ENCODE measurements at regions not wholly inside any gene's neighbourhood (a gene's known extent, or its start where the extent isn't known, plus 50 kb on each side); places are given as distances from the start of the nearest gene placed in this dataset.
A peak's percentile ranks its signal among the peaks of the same experiment; 100 is the strongest.

- no peaks in the 10 kb centered on the region for H3K27me3 ChIP-seq (ENCODE audit: control insufficient read depth in 1 of 2, insufficient read depth in 1 of 2, low read length in 2 of 2)
- H2BK5ac ChIP-seq (ENCODE audit: low read depth, low read length, poor library complexity, severe bottlenecking): no peak overlapping the region
- 86% methylated on average over 2 of the region's 2 CpGs for WGBS
Observed at GRCh38 chr5:136642976-136643375, 277.6 kb upstream of the TRPC7 start.

DNA sequence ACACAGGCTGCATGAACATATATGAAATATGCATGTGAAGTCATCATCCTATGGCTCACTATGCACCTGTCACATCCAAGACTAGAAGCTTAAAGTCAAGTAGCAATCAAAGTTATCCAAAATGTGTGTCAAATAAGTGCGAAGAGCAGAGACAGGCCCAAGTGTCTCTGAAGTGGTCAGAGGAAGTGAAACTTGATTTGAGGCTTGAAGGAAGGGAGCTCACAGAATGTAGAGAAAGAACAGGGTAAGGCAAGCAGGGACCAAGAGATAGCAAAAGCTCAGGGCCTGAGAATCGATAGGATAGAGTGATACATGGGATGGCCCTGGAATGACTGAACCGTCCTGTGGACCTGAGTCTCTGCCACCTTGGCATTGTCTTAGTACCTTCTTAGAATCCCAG lies 274.3 kb upstream of the TRPC7 start:
- no peaks in the 10 kb centered on the region for H3K36me3 ChIP-seq (ENCODE audit: control insufficient read depth in 1 of 2, insufficient read depth in 2 of 2, low read depth in 1 of 2, low read length in 2 of 2)
- no peaks in the 10 kb centered on the region for H3K79me1 ChIP-seq (replicated peaks; ENCODE audit: low read length, poor library complexity, severe bottlenecking)
- no peak overlapping the region for H2BK15ac ChIP-seq (ENCODE audit: low read depth, poor library complexity, severe bottlenecking)
- no peak for DNase-seq
- no peak overlapping the region for H3K18ac ChIP-seq (ENCODE audit: low read depth in 1 of 2, low read length in 2 of 2)
- H2BK120ac ChIP-seq (ENCODE audit: low read depth, low read length): no peak overlapping the region
- no peak overlapping the region for H3K14ac ChIP-seq (ENCODE audit: low read length in 2 of 2)
- H3K27me3 ChIP-seq (ENCODE audit: control insufficient read depth in 1 of 2, insufficient read depth in 1 of 2, low read length in 2 of 2): no peaks in the 10 kb centered on the region
- H4K91ac ChIP-seq (ENCODE audit: low read length): no peak overlapping the region
- H3K4me1 ChIP-seq (ENCODE audit: control insufficient read depth, insufficient read depth, low read depth, low read length): no peaks in the 10 kb centered on the region
- no peak overlapping the region for H2AK5ac ChIP-seq (ENCODE audit: low read length, severe bottlenecking)
- H3K9me3 ChIP-seq (ENCODE audit: control insufficient read depth, low read length): no peaks in the 10 kb centered on the region
- H3K27ac ChIP-seq (ENCODE audit: low read length, poor library complexity, severe bottlenecking): no peak overlapping the region
- no peak overlapping the region for H3K4me2 ChIP-seq (ENCODE audit: low read length, poor library complexity, severe bottlenecking)
- no peak overlapping the region for H4K8ac ChIP-seq (ENCODE audit: low read length)
- H3K9ac ChIP-seq (ENCODE audit: low read length): no peak overlapping the region
- H3K23ac ChIP-seq (ENCODE audit: low read length in 2 of 2): no peak overlapping the region
- no peak overlapping the region for H2BK12ac ChIP-seq (ENCODE audit: low read length in 2 of 2)
- H3K4ac ChIP-seq (ENCODE audit: low read depth in 1 of 2, low read length in 2 of 2): no peak overlapping the region
- no peak overlapping the region for H2AFZ ChIP-seq (ENCODE audit: low read depth, low read length)
- no peak overlapping the region for H3K4me3 ChIP-seq (ENCODE audit: insufficient read depth in 1 of 2, low read depth in 1 of 2, low read length in 2 of 2)
- no peak overlapping the region for H2BK5ac ChIP-seq (ENCODE audit: low read depth, low read length, poor library complexity, severe bottlenecking)
- WGBS: 94% methylated on average over 3 of the region's 3 CpGs

More at GRCh38 chr5:136642976-136643375, 277.6 kb upstream of the TRPC7 start:
- H2BK120ac ChIP-seq (ENCODE audit: low read depth, low read length): no peak overlapping the region
- no peaks in the 10 kb centered on the region for H3K4me1 ChIP-seq (ENCODE audit: control insufficient read depth, insufficient read depth, low read depth, low read length)
- no peak overlapping the region for H4K91ac ChIP-seq (ENCODE audit: low read length)
- no peak overlapping the region for H2AFZ ChIP-seq (ENCODE audit: low read depth, low read length)
- H3K4me3 ChIP-seq (ENCODE audit: insufficient read depth in 1 of 2, low read depth in 1 of 2, low read length in 2 of 2): no peak overlapping the region
- H2AK5ac ChIP-seq (ENCODE audit: low read length, severe bottlenecking): no peak overlapping the region
- H3K18ac ChIP-seq (ENCODE audit: low read depth in 1 of 2, low read length in 2 of 2): no peak overlapping the region
- no peak overlapping the region for H4K8ac ChIP-seq (ENCODE audit: low read length)
- H3K36me3 ChIP-seq (ENCODE audit: control insufficient read depth in 1 of 2, insufficient read depth in 2 of 2, low read depth in 1 of 2, low read length in 2 of 2): no peaks in the 10 kb centered on the region
- H2BK15ac ChIP-seq (ENCODE audit: low read depth, poor library complexity, severe bottlenecking): no peak overlapping the region
- no peak overlapping the region for H3K4me2 ChIP-seq (ENCODE audit: low read length, poor library complexity, severe bottlenecking)
- no peak overlapping the region for H3K4ac ChIP-seq (ENCODE audit: low read depth in 1 of 2, low read length in 2 of 2)
- no peak for DNase-seq
- H3K27ac ChIP-seq (ENCODE audit: low read length, poor library complexity, severe bottlenecking): no peak overlapping the region
- no peak overlapping the region for H2BK12ac ChIP-seq (ENCODE audit: low read length in 2 of 2)
- no peaks in the 10 kb centered on the region for H3K9me3 ChIP-seq (ENCODE audit: control insufficient read depth, low read length)
- H3K14ac ChIP-seq (ENCODE audit: low read length in 2 of 2): no peak overlapping the region
- H3K9ac ChIP-seq (ENCODE audit: low read length): no peak overlapping the region
- H3K79me1 ChIP-seq (replicated peaks; ENCODE audit: low read length, poor library complexity, severe bottlenecking): no peaks in the 10 kb centered on the region
- no peak overlapping the region for H3K23ac ChIP-seq (ENCODE audit: low read length in 2 of 2)

- Histone ChIP-seq H2AFZ (ENCODE audit: low read depth, low read length) (no peak overlapping the region), H3K36me3 (ENCODE audit: control insufficient read depth in 1 of 2, insufficient read depth in 2 of 2, low read depth in 1 of 2, low read length in 2 of 2) (no peaks in the 10 kb centered on the region), H2BK120ac (ENCODE audit: low read depth, low read length) (no peak overlapping the region), H3K9ac (ENCODE audit: low read length) (no peak overlapping the region), H3K4ac (ENCODE audit: low read depth in 1 of 2, low read length in 2 of 2) (no peak overlapping the region), H3K27me3 (ENCODE audit: control insufficient read depth in 1 of 2, insufficient read depth in 1 of 2, low read length in 2 of 2) (no peaks in the 10 kb centered on the region), H3K4me2 (ENCODE audit: low read length, poor library complexity, severe bottlenecking) (no peak overlapping the region), H2BK5ac (ENCODE audit: low read depth, low read length, poor library complexity, severe bottlenecking) (no peak overlapping the region), H3K79me1 (replicated peaks; ENCODE audit: low read length, poor library complexity, severe bottlenecking) (no peaks in the 10 kb centered on the region), H3K27ac (ENCODE audit: low read length, poor library complexity, severe bottlenecking) (no peak overlapping the region), H2AK5ac (ENCODE audit: low read length, severe bottlenecking) (no peak overlapping the region), H3K18ac (ENCODE audit: low read depth in 1 of 2, low read length in 2 of 2) (no peak overlapping the region), H2BK15ac (ENCODE audit: low read depth, poor library complexity, severe bottlenecking) (no peak overlapping the region), H4K91ac (ENCODE audit: low read length) (peak overlapping the region; percentile 16), H3K4me1 (ENCODE audit: control insufficient read depth, insufficient read depth, low read depth, low read length) (no peaks in the 10 kb centered on the region), H3K9me3 (ENCODE audit: control insufficient read depth, low read length) (no peaks in the 10 kb centered on the region), H3K23ac (ENCODE audit: low read length in 2 of 2) (no peak overlapping the region), H2BK12ac (ENCODE audit: low read length in 2 of 2) (no peak overlapping the region), H3K14ac (ENCODE audit: low read length in 2 of 2) (no peak overlapping the region), H3K4me3 (ENCODE audit: insufficient read depth in 1 of 2, low read depth in 1 of 2, low read length in 2 of 2) (no peak overlapping the region), H4K8ac (ENCODE audit: low read length) (no peak overlapping the region)
- 100% methylated on average over 1 of the region's 1 CpG for WGBS
- no peak for DNase-seq
Observed at GRCh38 chr5:136638084-136638483, 272.7 kb upstream of the TRPC7 start.

DNA sequence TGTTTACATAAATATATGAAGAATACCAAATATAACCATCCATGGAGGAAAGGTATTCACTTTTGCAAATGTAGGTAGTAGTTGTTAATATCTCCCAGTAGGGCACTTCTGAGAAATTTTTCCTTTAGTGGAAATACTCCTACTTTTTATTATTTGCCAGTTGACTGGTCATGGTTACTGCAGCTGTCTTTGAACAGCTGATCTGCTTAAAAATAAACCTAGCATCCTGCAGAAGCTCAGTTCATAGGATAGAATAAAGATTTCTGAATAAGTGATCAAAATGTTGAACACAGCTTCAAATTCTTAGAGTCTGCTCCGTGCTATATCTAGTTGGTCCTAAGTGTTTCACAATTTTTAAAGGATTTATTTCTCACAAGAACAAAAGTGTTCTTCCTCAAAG lies 270.7 kb upstream of the TRPC7 start:
- Histone ChIP-seq H3K23ac (ENCODE audit: low read length in 2 of 2) (no peak overlapping the region), H3K36me3 (ENCODE audit: control insufficient read depth in 1 of 2, insufficient read depth in 2 of 2, low read depth in 1 of 2, low read length in 2 of 2) (no peaks in the 10 kb centered on the region), H3K4ac (ENCODE audit: low read depth in 1 of 2, low read length in 2 of 2) (no peak overlapping the region), H2BK12ac (ENCODE audit: low read length in 2 of 2) (no peak overlapping the region), H2AK5ac (ENCODE audit: low read length, severe bottlenecking) (no peak overlapping the region), H3K9me3 (ENCODE audit: control insufficient read depth, low read length) (no peaks in the 10 kb centered on the region), H2AFZ (ENCODE audit: low read depth, low read length) (no peak overlapping the region), H2BK5ac (ENCODE audit: low read depth, low read length, poor library complexity, severe bottlenecking) (no peak overlapping the region), H3K4me2 (ENCODE audit: low read length, poor library complexity, severe bottlenecking) (no peak overlapping the region), H3K4me1 (ENCODE audit: control insufficient read depth, insufficient read depth, low read depth, low read length) (no peaks in the 10 kb centered on the region), H3K18ac (ENCODE audit: low read depth in 1 of 2, low read length in 2 of 2) (no peak overlapping the region), H2BK15ac (ENCODE audit: low read depth, poor library complexity, severe bottlenecking) (no peak overlapping the region), H2BK120ac (ENCODE audit: low read depth, low read length) (no peak overlapping the region), H3K27me3 (ENCODE audit: control insufficient read depth in 1 of 2, insufficient read depth in 1 of 2, low read length in 2 of 2) (no peaks in the 10 kb centered on the region), H3K9ac (ENCODE audit: low read length) (no peak overlapping the region), H4K91ac (ENCODE audit: low read length) (no peak overlapping the region), H3K27ac (ENCODE audit: low read length, poor library complexity, severe bottlenecking) (no peak overlapping the region), H4K8ac (ENCODE audit: low read length) (no peak overlapping the region), H3K14ac (ENCODE audit: low read length in 2 of 2) (no peak overlapping the region), H3K4me3 (ENCODE audit: insufficient read depth in 1 of 2, low read depth in 1 of 2, low read length in 2 of 2) (no peak overlapping the region), H3K79me1 (replicated peaks; ENCODE audit: low read length, poor library complexity, severe bottlenecking) (no peaks in the 10 kb centered on the region)
- no CpG with 5 or more reads among the region's 1 CpG for WGBS
- DNase-seq: no peak
